ENCODE measurements at regions not wholly inside any gene's neighbourhood (a gene's known extent, or its start where the extent isn't known, plus 50 kb on each side); places are given as distances from the start of the nearest gene placed in this dataset.
"Not testable (repeated sequence)": the region's sequence is repeated elsewhere in the genome, so short reads cannot be mapped to it uniquely, and the experiment has no call there.

DNA sequence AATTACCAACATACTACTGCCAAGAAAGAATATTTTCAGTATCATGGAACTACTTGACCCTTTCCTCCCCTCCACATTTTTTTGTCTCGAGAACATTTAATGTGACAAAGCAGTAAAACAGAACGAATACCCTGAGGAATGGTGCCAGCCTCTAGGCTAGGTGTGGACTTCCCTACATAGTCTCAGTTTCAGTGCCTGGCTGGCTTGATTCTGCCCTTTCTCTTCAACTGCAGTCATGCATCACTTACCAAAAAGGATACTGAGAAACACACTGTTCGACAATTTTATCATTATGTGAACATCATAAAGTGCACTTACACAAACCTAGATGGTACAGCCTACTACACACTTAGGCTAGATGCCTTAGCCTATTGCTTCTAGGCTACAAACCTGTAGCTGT, 305.3 kb upstream of the HNRNPA3 start:
- no peak for DNase-seq (ENCODE audit: low read depth)
- TF ChIP-seq, protein P1, sequence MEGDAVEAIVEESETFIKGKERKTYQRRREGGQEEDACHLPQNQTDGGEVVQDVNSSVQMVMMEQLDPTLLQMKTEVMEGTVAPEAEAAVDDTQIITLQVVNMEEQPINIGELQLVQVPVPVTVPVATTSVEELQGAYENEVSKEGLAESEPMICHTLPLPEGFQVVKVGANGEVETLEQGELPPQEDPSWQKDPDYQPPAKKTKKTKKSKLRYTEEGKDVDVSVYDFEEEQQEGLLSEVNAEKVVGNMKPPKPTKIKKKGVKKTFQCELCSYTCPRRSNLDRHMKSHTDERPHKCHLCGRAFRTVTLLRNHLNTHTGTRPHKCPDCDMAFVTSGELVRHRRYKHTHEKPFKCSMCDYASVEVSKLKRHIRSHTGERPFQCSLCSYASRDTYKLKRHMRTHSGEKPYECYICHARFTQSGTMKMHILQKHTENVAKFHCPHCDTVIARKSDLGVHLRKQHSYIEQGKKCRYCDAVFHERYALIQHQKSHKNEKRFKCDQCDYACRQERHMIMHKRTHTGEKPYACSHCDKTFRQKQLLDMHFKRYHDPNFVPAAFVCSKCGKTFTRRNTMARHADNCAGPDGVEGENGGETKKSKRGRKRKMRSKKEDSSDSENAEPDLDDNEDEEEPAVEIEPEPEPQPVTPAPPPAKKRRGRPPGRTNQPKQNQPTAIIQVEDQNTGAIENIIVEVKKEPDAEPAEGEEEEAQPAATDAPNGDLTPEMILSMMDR (conservative IDR thresholded peaks at IDR 0.05; ENCODE audit: low read depth, low read length), result no peak

DNA sequence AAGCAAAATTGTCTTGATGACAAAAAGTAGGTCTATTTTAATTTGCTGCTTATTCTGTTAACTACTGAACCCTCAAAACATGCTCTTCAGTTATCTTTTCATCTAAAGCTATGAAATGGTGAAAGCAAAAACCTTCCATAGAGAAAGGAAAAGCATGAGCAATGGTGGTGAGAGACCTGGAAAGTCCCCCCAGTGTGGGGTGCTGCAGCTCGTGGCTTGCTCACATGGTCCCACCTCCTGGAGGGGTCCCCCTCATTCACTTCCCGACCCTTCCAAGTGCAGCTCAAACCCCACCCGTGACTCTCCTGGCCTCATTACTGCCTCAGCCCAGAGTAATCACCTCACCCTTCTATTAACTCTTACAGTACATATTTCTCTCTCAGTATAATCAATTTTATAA, 301.8 kb upstream of the HNRNPA3 start:
- DNase-seq (ENCODE audit: low read depth), result no peak
- H3K4me3 ChIP-seq (ENCODE audit: low read depth, low read length), result no peak overlapping the region
- TF ChIP-seq, protein P1 (conservative IDR thresholded peaks at IDR 0.05; ENCODE audit: low read depth, low read length), result no peak

More for the DNA sequence above, 305.3 kb upstream of the HNRNPA3 start:
- no peak overlapping the region for H3K4me3 ChIP-seq (ENCODE audit: low read depth, low read length)

DNA sequence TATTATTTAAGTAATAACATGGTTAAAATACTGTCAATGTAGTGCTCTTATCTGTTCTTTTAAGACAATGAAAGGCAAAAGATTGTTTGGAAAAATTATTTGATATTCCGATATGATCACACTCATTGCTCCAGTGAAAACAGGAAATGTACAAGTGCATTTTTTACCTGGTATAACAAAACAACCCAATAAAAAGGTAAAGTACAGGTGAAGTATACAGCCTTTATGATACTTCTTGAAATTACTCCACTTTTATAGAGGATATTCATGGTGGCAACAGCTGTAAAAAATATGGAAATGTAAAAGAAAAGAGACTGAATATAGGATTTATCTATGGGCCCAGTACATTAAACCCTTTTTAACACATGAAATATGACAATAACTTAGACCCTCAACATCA, 298.6 kb upstream of the HNRNPA3 start:
- no peak overlapping the region for H3K4me3 ChIP-seq (ENCODE audit: low read depth, low read length)
- no peak for DNase-seq (ENCODE audit: low read depth)
- TF ChIP-seq, protein P1 (conservative IDR thresholded peaks at IDR 0.05; ENCODE audit: low read depth, low read length), result no peak

DNA sequence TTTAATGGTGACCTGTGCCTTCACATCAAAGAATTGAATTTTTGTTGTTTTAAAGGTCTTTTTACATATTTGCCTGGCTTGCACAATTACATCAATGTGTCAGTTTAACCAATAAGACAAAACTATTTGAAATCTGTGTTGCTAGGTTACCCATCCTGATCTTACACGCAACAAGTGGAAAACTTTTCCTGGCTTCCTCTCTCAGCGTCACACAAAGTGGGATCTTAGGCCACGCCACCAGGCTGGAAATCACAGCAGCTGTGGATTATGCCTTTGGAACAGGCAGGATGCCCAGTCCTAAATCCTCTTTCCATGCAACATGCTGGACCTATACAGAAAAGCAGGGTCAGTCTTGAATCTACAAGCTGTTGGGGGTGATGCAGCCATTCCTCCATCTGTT, 298.2 kb upstream of the HNRNPA3 start:
- H3K4me3 ChIP-seq (ENCODE audit: low read depth, low read length), result no peak overlapping the region
- DNase-seq (ENCODE audit: low read depth), result no peak
- TF ChIP-seq, protein P1 (conservative IDR thresholded peaks at IDR 0.05; ENCODE audit: low read depth, low read length), result no peak

DNA sequence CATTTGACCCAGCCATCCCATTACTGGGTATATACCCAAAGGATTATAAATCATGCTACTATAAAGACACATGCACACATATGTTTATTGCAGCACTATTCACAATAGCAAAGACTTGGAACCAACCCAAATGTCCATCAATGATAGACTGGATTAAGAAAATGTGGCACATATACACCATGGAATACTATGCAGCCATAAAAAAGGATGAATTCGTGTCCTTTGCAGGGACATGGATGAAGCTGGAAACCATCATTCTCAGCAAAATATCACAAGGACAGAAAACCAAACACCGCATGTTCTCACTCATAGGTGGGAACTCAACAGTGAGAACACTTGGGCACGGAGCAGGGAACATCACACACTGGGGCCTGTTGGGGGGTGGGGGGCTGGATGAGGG, 290.0 kb upstream of the HNRNPA3 start:
- not testable (repeated sequence) for DNase-seq (ENCODE audit: low read depth); H3K4me3 ChIP-seq (ENCODE audit: low read depth, low read length)

DNA sequence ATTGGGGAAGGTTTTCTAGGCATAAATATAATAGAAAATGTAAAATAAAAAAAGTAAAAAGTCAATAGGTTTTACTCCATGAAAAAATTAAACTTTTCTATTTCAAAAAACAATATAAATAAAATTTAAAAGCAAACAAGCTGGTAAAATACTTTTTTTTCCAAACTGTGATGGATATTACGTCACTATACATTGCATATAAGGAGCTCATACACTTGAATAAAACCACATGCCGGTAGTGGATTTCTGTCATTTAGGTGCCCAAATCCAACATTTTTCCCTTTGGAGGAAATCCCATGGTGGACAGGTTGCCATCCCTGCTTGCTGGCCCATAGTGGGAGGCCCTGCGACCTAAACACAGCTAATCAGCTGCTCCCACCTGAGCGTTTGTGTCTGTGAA, 289.4 kb upstream of the HNRNPA3 start:
- TF ChIP-seq, protein P1 (conservative IDR thresholded peaks at IDR 0.05; ENCODE audit: low read depth, low read length), result no peak
- no peak for DNase-seq (ENCODE audit: low read depth)
- no peak overlapping the region for H3K4me3 ChIP-seq (ENCODE audit: low read depth, low read length)

DNA sequence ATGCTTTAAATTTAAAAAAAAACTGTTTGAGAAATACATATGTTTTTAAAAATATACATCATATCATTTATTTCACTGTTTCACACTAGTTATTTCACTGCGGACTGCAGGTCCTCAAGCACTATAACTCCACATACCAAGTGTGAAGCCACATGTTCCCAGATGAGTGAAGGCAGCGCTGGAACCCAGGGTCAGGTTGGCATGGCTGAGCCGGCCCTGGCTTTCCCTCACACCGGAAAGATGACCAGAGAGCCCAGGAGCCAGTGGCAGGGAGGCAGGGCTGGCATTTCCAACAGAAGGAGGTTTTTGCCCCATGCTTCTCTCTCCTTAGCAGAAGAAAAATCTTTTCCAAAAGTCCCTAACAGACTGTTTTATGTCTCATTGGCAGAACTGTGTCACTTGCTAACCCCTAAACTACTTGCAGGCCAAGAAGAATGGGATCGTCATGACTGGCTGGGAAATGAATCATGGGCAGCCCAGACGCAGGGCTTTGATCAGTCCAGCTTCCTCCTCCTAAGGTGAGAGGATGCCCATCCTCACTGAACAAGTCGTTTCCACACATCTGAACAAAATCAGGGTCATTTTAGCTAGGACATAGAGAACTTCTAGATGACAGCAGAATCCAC, 287.6 kb upstream of the HNRNPA3 start:
- TF ChIP-seq, protein P1 (conservative IDR thresholded peaks at IDR 0.05; ENCODE audit: low read depth, low read length), result no peak
- no peak overlapping the region for H3K4me3 ChIP-seq (ENCODE audit: low read depth, low read length)
- no peak for DNase-seq (ENCODE audit: low read depth)

Data from epithelial cell of proximal tubule (primary cell).